Posterior cingulate gyrus (tissue), 11 donors: ENCODE measurements at regions not wholly inside any gene's neighbourhood (a gene's known extent, or its start where the extent isn't known, plus 50 kb on each side); places are given as distances from the start of the nearest gene placed in this dataset.
"Not testable (repeated sequence)": the region's sequence is repeated elsewhere in the genome, so short reads cannot be mapped to it uniquely, and the experiment has no call there.

ENCODE experiments used
- DNase-seq, 10 donors: peaks; one replicate each; pipeline versions ENCODE4 v3.0.0 to v3.0.0-alpha.2; 2020 to 2021; ENCODE audit warnings: mixed read lengths in 3 of 10
- intact Hi-C: fragments of 100-400 bp; cut with DNase I; formaldehyde crosslinking; loops from one replicate; pipeline ENCODE4 v1.15.1; 2023

DNA sequence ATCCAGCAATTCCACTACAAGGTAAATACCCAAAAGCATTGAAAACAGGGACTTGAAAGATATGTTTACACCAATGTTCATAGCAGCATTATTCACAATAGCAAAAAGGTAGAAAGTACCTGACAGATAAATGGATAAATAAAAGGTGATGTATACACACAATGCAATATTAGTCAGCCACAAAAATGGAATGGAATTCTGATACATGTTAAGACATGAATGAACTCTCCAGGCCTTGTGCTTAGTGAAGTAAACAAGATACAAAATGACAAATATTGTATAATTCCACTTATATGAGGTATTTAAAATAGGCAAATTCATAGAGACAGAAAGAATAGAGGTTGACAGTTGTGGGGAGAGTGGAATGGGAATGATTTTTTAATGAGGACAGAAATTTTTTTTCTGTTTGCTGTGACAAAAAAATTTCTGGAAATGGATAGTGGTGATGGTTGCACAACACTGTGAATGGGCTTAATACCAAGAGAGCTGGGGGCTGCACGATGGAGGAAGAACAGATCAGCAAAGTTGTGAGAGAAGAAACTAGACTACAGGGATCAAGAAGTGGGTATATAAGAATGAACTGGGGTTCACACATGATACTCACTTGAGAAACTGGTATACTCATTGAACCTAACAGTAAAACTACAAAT, 137.2 kb downstream of the MZT1 start:
- no peak for DNase-seq
- intact Hi-C loops = no loop called here

DNA sequence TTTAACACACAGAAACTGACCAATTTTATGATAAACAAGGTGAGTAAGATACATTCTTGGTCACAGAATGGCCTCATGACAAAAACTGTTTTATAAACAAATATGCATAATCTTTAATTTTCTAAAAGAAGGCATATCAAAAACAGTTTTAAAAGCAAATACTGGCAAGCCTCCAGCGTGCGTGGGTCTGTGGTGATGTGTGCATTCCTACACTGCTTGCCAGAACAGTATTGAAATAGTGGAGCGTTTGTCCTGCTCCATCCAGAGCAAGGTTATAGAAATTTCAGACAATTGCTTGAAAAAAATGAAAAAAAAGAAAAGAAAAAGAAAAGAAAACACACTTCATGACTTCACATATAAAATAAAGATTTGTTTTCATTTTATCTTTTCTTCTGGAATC, 140.9 kb downstream of the MZT1 start:
- DNase-seq = no peak
- intact Hi-C loops = no loop called here

DNA sequence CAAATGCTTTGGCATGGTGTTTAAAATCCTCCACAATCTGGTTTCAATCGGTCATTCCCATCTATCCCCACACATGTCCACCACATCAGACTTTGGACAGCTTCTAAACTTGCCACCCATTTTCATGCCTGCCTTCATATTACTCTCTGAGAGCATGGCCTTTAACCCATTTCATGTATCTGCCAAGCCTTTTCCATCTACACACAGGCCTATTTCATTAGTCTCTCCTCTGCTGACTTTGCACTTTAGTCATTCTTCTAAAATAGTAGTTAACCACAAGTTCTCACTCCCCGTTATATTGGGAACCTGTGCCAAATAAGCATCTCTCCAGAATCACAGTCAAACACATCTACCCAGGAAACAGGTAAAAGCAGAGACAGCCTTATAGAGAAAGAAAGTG, 142.2 kb downstream of the MZT1 start:
- intact Hi-C loops = no loop called here
- DNase-seq = no peak

DNA sequence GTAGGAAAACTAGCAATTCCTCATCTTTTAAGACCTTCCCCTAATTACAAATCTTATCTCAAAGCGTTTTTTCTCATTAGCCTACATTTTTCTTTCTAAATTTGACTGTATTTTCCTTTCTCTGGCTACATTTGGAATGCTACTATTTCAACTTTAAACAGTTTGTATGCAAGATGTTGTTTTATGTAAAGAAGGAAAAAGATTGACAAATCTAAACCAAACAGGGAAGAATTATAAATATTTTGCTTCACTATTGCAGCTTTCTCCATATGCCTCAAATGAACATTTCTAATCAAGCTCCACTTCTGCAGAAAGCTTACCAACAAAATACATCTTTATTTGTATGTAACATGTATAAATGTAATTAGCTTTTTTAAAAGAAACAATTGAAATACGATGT, 156.2 kb downstream of the MZT1 start:
- intact Hi-C loops = no loop called here
- no peak for DNase-seq

DNA sequence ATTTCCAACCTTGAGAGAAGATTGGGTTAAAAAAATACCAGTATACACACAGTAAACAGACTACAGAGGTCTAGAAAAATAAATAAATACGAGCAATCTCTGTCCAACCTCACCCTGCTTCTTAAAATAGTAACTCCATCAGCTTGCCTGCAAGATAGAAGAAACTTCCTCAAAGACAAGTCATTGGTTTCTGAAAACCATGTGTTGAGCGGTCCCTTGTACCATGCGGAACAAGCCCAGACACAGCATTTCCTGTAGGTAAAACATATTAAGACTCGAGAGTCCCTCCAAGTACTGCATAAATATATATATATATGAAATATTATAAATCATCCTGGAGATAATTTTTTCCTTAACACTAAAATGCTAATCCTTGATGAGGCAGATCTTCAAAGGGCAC, 157.4 kb downstream of the MZT1 start:
- intact Hi-C loops = no loop called here
- no peak for DNase-seq

DNA sequence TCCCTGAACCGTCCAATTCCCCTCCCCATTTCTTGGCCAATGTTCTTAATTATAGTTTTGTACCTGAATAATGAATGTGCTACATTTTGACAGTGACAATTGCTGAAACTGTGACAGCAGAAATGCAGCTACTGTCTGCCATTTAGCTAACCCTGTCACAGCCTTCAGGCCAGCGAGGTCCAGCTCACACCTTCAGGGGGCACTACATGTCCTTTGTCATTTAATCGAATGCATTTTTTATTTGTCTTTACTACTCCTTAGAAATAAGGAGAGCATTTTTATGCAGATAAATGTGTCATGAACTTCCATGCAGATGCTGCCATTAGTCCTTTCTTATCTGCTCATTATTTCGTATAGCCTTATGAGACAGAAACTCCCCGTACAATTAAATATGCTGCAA, 159.9 kb downstream of the MZT1 start:
- intact Hi-C loops = no loop called here

DNA sequence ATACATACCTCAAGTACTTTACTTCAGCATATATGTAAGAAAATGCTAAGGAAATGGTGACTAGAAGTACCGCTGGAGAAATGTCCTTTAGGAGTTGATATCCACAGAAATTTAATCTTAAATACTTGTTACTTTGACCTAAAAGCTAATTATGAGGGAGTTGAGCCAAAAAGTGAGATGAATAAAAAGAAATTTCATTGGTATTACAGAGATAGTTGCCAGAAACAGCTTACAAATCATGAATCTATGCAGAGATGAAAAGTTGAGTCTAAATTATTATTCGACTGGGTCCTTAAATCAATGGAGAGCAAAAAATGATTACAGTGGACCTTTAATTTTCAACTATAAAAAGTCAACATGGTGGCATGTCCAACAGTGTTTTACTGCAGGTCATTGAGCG, 160.9 kb downstream of the MZT1 start:
- intact Hi-C loops = no loop called here
- no peak for DNase-seq

More for the DNA sequence above, 159.9 kb downstream of the MZT1 start:
- no peak for DNase-seq

DNA sequence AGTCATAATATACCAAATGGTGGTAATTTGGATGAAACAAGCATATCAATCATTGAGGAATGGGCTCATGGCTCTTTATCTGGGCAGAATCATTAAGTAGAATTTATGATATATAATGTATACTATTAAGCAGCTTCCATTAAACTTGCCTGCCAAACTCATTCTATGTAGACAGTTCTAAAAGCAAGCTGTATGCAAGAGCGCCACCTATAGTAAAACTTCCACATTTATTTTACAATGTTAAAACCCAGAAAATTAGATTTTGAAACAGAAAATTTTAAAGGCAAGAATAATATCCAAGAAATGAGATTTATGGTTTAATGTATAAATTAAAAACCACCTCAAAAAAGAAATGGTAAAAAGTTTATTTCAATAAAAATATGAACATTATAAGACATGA, 161.5 kb downstream of the MZT1 start:
- no peak for DNase-seq

DNA sequence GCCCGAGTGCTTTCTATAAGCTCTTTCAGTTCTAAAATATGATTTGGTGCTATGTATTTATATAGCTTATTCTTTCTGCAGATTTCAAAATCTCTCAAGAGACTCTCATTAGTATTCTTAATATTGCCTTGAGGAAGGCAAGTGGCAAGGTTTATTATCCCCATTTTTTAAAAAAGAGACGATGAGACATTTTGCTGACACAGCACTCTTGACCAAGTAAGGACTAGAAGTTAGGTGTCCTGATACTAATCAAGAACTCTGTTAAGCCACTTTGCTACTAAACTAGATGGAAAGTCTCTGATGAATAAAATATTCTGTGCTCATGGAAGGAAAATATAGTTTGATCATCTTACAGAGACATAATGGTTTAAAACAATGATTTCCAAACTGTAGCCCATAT, 164.7 kb downstream of the MZT1 start:
- DNase-seq = no peak
- intact Hi-C loops = no loop called here

More for the DNA sequence above, 161.5 kb downstream of the MZT1 start:
- intact Hi-C loops = no loop called here

DNA sequence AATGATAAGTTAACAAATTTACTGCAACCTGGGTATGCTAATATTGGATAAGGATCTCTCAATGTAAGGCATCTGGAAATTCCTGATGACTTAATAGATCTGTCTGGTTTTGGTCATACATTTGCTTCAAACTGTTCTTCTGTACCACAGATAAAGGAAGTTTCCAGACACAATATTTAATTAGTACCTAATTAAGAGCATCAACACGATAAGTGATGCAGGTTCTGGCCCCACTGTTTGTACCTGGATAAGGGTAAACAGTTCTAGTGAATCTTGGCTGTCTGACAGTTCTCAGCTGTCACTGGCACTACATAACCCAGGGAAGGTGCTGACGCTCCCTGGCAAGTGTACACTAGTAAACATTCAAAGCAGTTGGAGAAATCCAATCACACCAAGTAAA, 165.6 kb downstream of the MZT1 start:
- intact Hi-C loops = no loop called here
- DNase-seq = no peak

DNA sequence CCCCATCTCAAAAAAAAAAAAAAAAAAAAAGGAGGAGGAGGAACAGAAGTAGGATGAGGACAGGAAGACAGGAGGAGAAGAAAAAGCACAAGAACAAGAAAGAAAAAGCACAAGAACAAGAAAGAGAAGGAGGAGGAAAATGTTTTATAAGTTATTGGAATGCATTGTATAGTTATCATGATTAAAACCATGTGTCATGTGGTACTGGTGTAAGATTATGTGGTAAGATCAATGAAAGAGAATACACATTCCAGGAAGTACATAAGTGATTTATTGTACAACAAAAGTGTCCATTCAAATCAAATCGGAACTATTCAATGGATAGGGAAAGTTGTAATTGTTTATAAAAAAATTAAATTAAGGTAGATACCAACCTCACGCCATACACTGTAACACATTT, 167.7 kb downstream of the MZT1 start:
- DNase-seq = no peak
- intact Hi-C loops = no loop called here

DNA sequence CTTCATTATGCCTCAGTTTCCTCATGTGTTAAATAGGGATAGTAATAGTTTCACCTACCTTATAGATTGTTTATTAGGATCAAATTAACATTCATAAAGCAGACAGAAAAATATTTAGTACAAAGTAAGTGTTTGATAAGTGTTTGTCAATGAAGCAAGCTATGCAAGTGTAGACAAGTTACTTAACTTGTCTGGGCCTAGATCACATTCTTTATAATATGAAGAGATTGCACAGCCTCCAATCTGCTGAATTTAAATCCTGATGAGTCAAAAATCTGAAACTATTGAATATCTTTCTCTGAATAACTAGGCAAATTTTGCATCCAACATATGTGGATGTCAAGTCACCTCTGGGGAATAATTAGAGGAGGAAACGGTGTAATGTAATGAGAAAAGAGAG, 170.5 kb downstream of the MZT1 start:
- intact Hi-C loops = no loop called here
- no peak for DNase-seq

DNA sequence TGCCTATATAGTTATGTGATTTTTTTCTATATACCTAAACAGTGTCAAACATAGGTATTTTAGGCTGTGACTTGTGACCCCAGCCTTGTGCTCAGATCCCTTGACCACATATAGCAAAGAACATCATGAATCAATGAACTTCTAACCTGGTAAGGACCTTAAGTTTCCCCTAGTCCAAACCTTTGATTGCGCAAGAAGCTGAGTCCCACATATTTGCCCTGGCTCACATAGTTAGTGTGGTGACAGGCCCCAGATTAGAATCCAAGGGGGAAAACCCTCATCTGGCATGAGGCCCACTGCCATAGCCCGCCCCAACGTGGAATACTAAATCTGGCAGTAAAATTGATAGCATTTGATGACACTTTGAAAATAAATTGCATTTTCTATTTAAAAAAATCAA, 171.8 kb downstream of the MZT1 start:
- DNase-seq = no peak
- intact Hi-C loops = no loop called here

DNA sequence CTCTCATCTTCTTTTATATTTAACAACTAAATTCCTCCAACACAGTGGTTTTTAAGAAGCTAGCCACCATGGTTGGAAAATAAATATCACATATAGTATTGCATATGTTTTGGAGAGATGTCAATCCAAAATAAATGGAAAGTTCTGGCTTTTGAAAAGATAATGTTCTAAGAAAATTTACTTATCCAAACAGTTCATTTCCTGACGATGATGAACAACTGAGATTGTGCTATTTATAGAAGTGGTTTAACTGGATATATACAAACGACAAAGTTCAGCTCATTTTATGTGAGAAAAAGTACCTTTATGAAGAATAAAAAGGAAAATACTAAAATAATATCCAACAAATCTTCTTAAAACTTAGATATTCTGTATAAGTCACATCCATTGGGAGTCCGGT, 174.7 kb downstream of the MZT1 start:
- intact Hi-C loops = no loop called here
- no peak for DNase-seq

DNA sequence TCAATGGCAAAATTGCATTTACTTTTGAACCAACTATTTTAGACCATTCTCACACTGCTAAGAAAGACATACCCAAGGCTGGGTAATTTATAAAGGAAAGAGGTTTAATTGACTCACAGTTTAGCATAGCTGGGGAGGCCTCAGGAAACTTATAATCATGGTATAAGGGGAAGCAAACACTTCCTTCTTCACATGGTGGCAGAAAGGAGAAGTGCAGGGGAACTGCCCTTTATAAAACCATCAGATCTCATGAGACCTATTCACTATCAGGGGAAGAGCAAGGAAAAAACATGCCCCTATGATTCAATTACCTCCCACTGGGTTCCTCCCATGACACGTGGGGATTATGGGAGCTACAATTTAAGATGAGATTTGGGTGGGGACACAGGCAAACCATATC, 181.5 kb downstream of the MZT1 start:
- intact Hi-C loops, DNase-seq: not testable (repeated sequence)

DNA sequence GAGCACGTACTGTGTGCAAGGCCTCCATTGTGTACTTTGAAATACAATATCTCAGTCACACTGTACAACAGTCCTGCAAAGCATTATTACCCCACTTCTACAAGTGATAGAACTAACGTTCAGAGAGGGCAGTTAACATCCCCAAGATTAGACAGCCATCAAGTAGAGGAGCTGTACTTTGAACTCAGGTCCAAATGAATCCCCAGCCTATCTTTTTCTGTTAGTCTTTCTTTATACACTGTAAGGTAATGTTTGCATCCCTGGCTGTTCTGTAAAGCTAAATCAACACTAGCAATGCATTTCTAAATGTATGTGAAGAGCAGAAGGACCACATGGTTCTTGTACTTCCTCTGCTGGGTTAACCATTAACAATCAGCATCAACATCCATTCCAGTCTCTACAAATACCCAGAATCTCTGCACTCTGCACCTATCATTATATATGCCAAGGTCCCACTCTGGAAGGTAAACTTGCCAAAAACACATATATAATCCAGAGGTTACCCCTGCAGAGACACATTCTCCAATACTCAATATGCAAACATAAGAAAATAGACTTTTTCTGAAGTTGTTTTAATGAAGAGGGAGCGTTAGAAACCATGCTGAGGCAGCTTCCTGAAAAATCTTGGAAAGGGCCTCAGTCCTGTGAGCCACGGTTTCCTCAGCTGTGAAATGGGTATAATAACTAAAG, 182.3 kb downstream of the MZT1 start:
- intact Hi-C loops = no loop called here

DNA sequence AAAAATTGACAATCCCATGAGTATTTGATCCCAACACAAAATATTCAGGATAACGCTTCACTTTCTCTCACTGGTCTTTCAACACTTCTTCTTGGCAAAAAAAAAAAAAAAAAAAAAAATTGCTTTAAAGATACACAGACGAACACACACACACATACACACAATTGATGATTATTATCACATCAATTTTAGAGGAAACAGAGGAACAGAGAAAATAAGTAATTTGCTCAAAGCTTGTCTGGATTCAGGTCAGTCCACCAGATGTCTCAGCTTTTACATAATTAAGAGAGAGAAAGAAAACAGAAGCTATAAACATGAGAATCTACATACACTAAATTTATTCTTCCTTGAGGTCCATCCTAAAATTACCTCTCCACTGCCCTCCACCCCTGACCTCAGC, 183.4 kb downstream of the MZT1 start:
- intact Hi-C loops = no loop called here
- DNase-seq = no peak

More for the DNA sequence above, 182.3 kb downstream of the MZT1 start:
- DNase-seq = no peak

DNA sequence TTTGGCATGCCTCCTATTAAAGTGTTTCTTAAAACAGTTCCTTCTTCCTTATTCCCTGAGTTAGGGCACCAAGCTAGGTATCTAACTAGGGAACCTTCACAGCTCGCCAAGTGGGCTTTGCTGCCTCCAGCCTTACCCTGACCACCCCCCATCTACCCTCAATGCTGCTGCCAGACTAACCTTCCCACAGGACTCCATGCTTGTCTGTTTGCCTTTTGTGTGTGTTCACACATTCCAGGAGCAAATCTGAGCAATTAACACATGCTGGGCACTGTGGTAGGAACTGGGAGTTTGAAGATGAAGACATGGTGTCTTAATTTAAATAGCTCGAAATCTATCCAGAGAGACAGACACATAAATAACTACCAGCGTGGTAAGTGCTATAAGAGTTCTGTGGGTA, 185.2 kb downstream of the MZT1 start:
- no peak for DNase-seq
- intact Hi-C loops = no loop called here

DNA sequence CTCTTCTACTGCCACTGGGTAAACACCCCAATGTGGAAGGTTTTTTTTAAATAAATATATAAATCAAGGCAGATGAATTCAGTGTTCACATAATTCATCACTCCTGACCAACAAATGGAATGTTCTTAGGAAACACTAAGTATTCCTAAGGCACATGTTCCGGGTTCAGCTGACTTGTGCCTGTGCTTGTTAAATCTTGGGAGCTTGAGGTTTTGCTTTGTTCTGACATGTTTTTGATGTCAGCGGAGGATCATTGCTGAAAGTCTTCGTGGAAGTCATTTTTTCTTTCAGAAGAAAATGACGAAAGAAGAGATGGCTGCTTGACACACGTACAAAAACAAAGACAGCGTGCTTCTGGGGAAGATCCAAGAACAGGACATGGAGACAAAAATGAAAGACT, 185.8 kb downstream of the MZT1 start:
- intact Hi-C loops = no loop called here
- DNase-seq = no peak

DNA sequence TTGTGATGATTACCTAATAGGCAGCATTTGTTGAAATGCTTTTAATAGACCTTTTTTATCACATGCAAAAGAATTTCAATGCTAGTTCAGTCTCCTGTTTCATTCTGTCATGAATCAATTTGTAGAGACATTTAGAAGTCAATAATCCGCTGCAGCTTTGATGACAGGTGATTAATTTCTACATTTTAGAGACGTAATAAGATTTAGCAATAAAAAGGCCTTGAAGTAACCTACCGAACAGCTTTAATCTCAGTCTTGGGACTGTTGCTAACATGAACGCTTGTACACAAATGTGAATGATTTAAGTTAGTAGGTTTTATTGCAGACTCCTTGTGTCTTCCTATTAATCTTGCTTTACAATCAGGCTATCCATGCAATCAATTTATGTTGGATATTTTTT, 186.5 kb downstream of the MZT1 start:
- DNase-seq = no peak
- intact Hi-C loops = no loop called here

DNA sequence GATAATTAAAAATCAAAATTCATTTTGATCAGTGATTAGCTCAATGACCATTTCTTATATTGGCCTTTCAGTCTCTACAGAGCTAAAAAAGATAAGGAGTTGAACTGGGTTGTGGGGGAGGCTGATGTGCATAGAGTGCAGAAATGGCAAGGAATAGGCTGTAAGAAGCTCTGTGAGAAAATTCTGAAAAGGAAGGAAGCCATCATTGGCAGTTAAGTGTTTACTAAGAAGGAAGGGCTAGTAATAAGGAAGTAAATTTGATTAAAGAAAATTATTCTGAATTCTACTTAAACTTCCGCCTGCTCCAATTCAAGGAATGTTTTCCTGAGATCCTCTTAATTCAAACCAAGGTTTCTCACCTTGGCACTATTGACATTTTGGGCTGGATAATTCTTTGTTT, 187.5 kb downstream of the MZT1 start:
- DNase-seq = no peak
- intact Hi-C loops = no loop called here

DNA sequence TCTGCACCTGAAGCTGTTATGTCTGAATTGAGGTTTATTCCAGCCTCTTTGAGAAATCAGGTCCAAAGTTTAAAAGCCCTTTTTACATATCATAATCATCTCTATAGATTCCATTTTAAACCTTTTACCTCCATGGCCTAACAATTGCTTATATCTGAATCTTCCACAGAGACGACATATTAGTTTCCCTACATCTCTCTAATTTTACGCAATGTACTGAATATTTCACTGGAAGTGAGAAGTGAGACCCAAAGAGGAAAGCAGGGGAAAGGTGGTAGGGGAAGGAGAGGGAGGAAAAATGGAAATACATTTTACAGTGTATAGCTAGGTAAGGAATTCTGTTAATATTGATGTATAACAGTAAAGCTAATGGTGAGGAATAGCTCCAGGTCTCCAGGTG, 189.6 kb downstream of the MZT1 start:
- no peak for DNase-seq
- intact Hi-C loops = no loop called here

DNA sequence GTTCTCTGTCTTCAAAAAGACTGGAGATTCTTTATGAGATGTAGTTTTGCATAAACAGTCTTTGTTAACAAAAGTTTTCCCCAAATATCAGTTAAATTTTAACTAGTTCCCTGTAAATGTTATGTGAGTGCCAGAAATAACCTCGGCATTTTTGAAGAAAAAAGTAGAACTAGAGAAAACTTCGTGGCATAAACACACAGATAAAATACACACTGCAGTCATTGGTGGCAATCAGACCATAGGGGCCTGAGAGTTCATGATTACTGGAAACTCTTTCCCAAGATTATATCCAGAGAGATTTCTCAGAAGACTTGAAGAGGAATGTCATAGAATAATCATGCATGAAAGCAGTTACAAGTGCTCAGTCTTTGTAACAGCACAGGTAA, 190.0 kb downstream of the MZT1 start:
- DNase-seq = no peak
- intact Hi-C loops = no loop called here
